ENCODE measurements at regions not wholly inside any gene's neighbourhood (a gene's known extent, or its start where the extent isn't known, plus 50 kb on each side); places are given as distances from the start of the nearest gene placed in this dataset.
"Not testable (repeated sequence)": the region's sequence is repeated elsewhere in the genome, so short reads cannot be mapped to it uniquely, and the experiment has no call there.

DNA sequence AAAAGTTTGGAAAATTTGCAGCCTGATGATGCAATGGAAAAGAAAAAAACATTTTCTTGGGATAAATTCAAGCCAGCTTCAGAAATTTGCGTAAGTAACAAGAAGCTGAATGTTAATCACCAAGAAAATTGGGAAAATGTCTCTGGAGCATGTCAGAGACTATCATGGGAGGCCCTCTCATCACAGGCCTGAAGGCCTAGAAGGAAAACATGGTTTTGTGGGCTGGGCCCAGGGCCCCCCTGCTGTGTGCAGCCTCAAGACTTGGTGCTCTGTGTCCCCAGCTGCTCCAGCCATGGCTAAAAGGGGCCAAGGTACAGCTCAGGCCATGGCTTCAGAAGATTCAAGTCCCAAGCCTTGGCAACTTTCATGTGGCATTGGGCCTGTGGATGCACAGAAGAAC lies 1049.8 kb upstream of the GRIA3 start:
- no peak overlapping the region for H2AFZ ChIP-seq (ENCODE audit: insufficient read depth, low read depth, low read length, poor library complexity, severe bottlenecking)
- H4K20me1 ChIP-seq (ENCODE audit: control insufficient read depth, insufficient read depth, low read length, poor library complexity, severe bottlenecking) = no peaks in the 10 kb centered on the region
- no peaks in the 10 kb centered on the region for H3K9me3 ChIP-seq (ENCODE audit: control extremely low read depth in 1 of 3, control insufficient read depth in 2 of 3, insufficient read depth in 1 of 3, low read length in 2 of 3)
- no peak overlapping the region for H3K27ac Mint-ChIP-seq
- no peak for ATAC-seq (ENCODE audit: low read depth)
- no peak overlapping the region for H3K4me3 ChIP-seq (ENCODE audit: control extremely low read depth in 1 of 5, extremely low read depth in 1 of 5, insufficient read depth in 1 of 5, low read depth in 2 of 5, low read length in 4 of 5)
- no peaks in the 10 kb centered on the region for H3K36me3 ChIP-seq (replicated peaks in 1 of 2; ENCODE audit: control extremely low read depth in 1 of 2, control insufficient read depth in 1 of 2, extremely low read depth in 1 of 2, insufficient read depth in 2 of 2, low read length in 1 of 2)
- H3K27ac ChIP-seq (ENCODE audit: low read length in 2 of 2) = no peak overlapping the region
- no peaks in the 10 kb centered on the region for H3K79me2 ChIP-seq (ENCODE audit: control insufficient read depth, insufficient read depth, low read length)
- TF ChIP-seq, protein P1, sequence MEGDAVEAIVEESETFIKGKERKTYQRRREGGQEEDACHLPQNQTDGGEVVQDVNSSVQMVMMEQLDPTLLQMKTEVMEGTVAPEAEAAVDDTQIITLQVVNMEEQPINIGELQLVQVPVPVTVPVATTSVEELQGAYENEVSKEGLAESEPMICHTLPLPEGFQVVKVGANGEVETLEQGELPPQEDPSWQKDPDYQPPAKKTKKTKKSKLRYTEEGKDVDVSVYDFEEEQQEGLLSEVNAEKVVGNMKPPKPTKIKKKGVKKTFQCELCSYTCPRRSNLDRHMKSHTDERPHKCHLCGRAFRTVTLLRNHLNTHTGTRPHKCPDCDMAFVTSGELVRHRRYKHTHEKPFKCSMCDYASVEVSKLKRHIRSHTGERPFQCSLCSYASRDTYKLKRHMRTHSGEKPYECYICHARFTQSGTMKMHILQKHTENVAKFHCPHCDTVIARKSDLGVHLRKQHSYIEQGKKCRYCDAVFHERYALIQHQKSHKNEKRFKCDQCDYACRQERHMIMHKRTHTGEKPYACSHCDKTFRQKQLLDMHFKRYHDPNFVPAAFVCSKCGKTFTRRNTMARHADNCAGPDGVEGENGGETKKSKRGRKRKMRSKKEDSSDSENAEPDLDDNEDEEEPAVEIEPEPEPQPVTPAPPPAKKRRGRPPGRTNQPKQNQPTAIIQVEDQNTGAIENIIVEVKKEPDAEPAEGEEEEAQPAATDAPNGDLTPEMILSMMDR (IDR thresholded peaks at IDR 0.05) = no peak
- POLR2A ChIA-PET = no interaction called here
- no peaks in the 10 kb centered on the region for H3K27me3 Mint-ChIP-seq
- DNase-seq = no peak
- H3K4me1 Mint-ChIP-seq = no peaks in the 10 kb centered on the region
- intact Hi-C loops (cut with micrococcal nuclease) = no loop called here
- H3K27me3 ChIP-seq (replicated peaks in 1 of 4; ENCODE audit: control extremely low read depth in 1 of 4, control insufficient read depth in 3 of 4, insufficient read depth in 4 of 4, low read length in 3 of 4) = no peaks in the 10 kb centered on the region
- CTCF ChIA-PET = no interaction called here
- H3K9me3 Mint-ChIP-seq (ENCODE audit: insufficient read depth) = peaks cover 3% of the 10 kb centered on the region
- H3K4me3 Mint-ChIP-seq = no peak overlapping the region
- no CpG with 5 or more reads among the region's 1 CpG for WGBS (ENCODE audit: insufficient coverage)
- no peak overlapping the region for H3K4me2 ChIP-seq (replicated peaks; ENCODE audit: low read depth, low read length, poor library complexity, severe bottlenecking)
- H3K9ac ChIP-seq (ENCODE audit: low read length) = no peak overlapping the region
- H3K4me1 ChIP-seq (ENCODE audit: control insufficient read depth in 2 of 2, insufficient read depth in 2 of 2, low read length in 2 of 2) = no peaks in the 10 kb centered on the region

DNA sequence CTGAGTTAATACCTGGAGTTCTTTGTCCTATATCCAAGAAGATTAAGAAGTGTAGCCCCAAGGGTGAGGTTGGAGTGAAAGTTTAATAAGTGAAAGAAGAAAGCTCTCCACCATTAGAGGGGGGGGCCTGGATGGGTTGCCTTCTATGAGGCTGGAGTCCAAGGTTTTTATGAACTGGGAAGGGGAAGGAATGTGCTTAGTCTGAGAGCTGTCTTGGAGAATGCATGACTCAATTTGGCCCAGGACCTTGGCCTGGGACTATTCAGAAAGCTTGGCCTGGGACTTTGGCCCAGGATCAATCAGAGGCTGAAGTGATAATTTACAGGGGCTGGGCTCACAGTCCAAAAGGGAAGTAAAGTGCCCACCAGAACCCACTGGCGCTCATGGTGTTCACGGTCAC lies 1049.0 kb upstream of the GRIA3 start:
- H3K4me2 ChIP-seq (replicated peaks; ENCODE audit: low read depth, low read length, poor library complexity, severe bottlenecking) = no peak overlapping the region

DNA sequence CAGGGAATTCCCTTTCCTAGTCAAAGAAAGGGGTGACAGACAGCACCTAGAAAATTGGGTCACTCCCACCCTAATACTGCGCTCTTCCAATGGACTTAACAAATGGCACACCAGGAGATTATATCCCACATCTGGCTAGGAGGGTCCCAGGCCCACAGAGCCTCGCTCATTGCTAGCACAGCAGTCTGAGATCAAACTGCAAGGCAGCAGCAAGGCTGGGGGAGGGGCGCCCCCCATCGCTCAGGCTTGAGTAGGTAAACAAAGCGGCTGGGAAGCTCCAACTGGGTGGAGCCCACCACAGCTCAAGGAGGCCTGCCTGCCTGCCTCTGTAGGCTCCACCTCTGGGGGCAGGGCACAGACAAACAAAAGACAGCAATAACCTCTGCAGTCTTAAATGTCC lies 1043.9 kb upstream of the GRIA3 start:
- WGBS (ENCODE audit: insufficient coverage) = 86% methylated on average over 2 of the region's 5 CpGs
- H2AFZ ChIP-seq (ENCODE audit: insufficient read depth, low read depth, low read length, poor library complexity, severe bottlenecking); H3K27ac ChIP-seq (ENCODE audit: low read length in 2 of 2); CTCF ChIA-PET; H3K79me2 ChIP-seq (ENCODE audit: control insufficient read depth, insufficient read depth, low read length); H3K4me1 ChIP-seq (ENCODE audit: control insufficient read depth in 2 of 2, insufficient read depth in 2 of 2, low read length in 2 of 2); H3K4me1 Mint-ChIP-seq; H3K9ac ChIP-seq (ENCODE audit: low read length); H3K4me3 Mint-ChIP-seq; H3K4me3 ChIP-seq (ENCODE audit: control extremely low read depth in 1 of 5, extremely low read depth in 1 of 5, insufficient read depth in 1 of 5, low read depth in 2 of 5, low read length in 4 of 5); POLR2A ChIA-PET; intact Hi-C loops (cut with micrococcal nuclease); H3K9me3 Mint-ChIP-seq (ENCODE audit: insufficient read depth); DNase-seq; H3K9me3 ChIP-seq (ENCODE audit: control extremely low read depth in 1 of 3, control insufficient read depth in 2 of 3, insufficient read depth in 1 of 3, low read length in 2 of 3); H3K36me3 ChIP-seq (replicated peaks in 1 of 2; ENCODE audit: control extremely low read depth in 1 of 2, control insufficient read depth in 1 of 2, extremely low read depth in 1 of 2, insufficient read depth in 2 of 2, low read length in 1 of 2); H4K20me1 ChIP-seq (ENCODE audit: control insufficient read depth, insufficient read depth, low read length, poor library complexity, severe bottlenecking); H3K27me3 Mint-ChIP-seq; H3K27ac Mint-ChIP-seq; ATAC-seq (ENCODE audit: low read depth); H3K4me2 ChIP-seq (replicated peaks; ENCODE audit: low read depth, low read length, poor library complexity, severe bottlenecking); H3K27me3 ChIP-seq (replicated peaks in 1 of 4; ENCODE audit: control extremely low read depth in 1 of 4, control insufficient read depth in 3 of 4, insufficient read depth in 4 of 4, low read length in 3 of 4): not testable (repeated sequence)

More for the DNA sequence above, 1049.0 kb upstream of the GRIA3 start:
- Histone ChIP-seq H3K79me2 (ENCODE audit: control insufficient read depth, insufficient read depth, low read length) (no peaks in the 10 kb centered on the region), H3K36me3 (replicated peaks in 1 of 2; ENCODE audit: control extremely low read depth in 1 of 2, control insufficient read depth in 1 of 2, extremely low read depth in 1 of 2, insufficient read depth in 2 of 2, low read length in 1 of 2) (no peaks in the 10 kb centered on the region), H3K27me3 (replicated peaks in 1 of 4; ENCODE audit: control extremely low read depth in 1 of 4, control insufficient read depth in 3 of 4, insufficient read depth in 4 of 4, low read length in 3 of 4) (no peaks in the 10 kb centered on the region), H3K4me1 (ENCODE audit: control insufficient read depth in 2 of 2, insufficient read depth in 2 of 2, low read length in 2 of 2) (no peaks in the 10 kb centered on the region), H2AFZ (ENCODE audit: insufficient read depth, low read depth, low read length, poor library complexity, severe bottlenecking) (no peak overlapping the region), H4K20me1 (ENCODE audit: control insufficient read depth, insufficient read depth, low read length, poor library complexity, severe bottlenecking) (no peaks in the 10 kb centered on the region), H3K27ac (ENCODE audit: low read length in 2 of 2) (no peak overlapping the region), H3K9me3 (ENCODE audit: control extremely low read depth in 1 of 3, control insufficient read depth in 2 of 3, insufficient read depth in 1 of 3, low read length in 2 of 3) (peaks cover 0 to 4% (median 0%) of the 10 kb centered on the region in 3 donors), H3K9ac (ENCODE audit: low read length) (no peak overlapping the region), H3K4me3 (ENCODE audit: control extremely low read depth in 1 of 5, extremely low read depth in 1 of 5, insufficient read depth in 1 of 5, low read depth in 2 of 5, low read length in 4 of 5) (no peak overlapping the region)
- no peak for TF ChIP-seq EZH2 (IDR thresholded peaks at IDR 0.05; ENCODE audit: borderline replicate concordance, insufficient read depth, low read depth, low read length, poor library complexity, severe bottlenecking)
- TF ChIP-seq, protein P1 (IDR thresholded peaks at IDR 0.05) = no peak
- intact Hi-C loops (cut with micrococcal nuclease) = no loop called here
- Mint-ChIP-seq H3K27ac (no peak overlapping the region), H3K27me3 (no peaks in the 10 kb centered on the region), H3K4me1 (no peaks in the 10 kb centered on the region), H3K4me3 (no peak overlapping the region), H3K9me3 (ENCODE audit: insufficient read depth) (peaks cover 3% of the 10 kb centered on the region)
- ATAC-seq (ENCODE audit: low read depth) (no peak), DNase-seq (no peak)
- ChIA-PET POLR2A (no interaction called here), CTCF (no interaction called here)
- 90% methylated on average over 2 of the region's 2 CpGs for WGBS (ENCODE audit: insufficient coverage)

Measured in B cell (primary cell).